Ascending aorta (tissue), 2 donors: ENCODE measurements at regions not wholly inside any gene's neighbourhood (a gene's known extent, or its start where the extent isn't known, plus 50 kb on each side); places are given as distances from the start of the nearest gene placed in this dataset.

Experiments
- DNase-seq, 2 donors: peaks; one replicate each; pipeline ENCODE4 v3.0.0-alpha.2; 2019; ENCODE audit warnings: low spot score in 2 of 2
- H3K27ac ChIP-seq, 2 donors: fragments of 200-600 bp; sonication (generic); one replicate each; pipeline ENCODE4 v1.5.1; 2016 to 2017; ENCODE audit warnings: mild to moderate bottlenecking in 1 of 2
- H3K27me3 ChIP-seq: fragments of 200-600 bp; sonication (generic); one replicate; pipeline ENCODE4 v1.5.1; 2017
- H3K36me3 ChIP-seq, 2 donors: fragments of 200-600 bp; sonication (generic); one replicate each; pipeline ENCODE4 v1.5.1; 2016
- H3K4me1 ChIP-seq, 2 donors: fragments of 200-600 bp; sonication (generic); one replicate each; pipeline ENCODE4 v1.5.1; 2016 to 2017; ENCODE audit warnings: mild to moderate bottlenecking in 1 of 2
- H3K4me3 ChIP-seq, 2 donors: fragments of 200-600 bp; sonication (generic); one replicate each; pipeline ENCODE4 v1.5.1; 2016 to 2017; ENCODE audit warnings: mild to moderate bottlenecking in 1 of 2
- H3K9me3 ChIP-seq, 2 donors: fragments of 200-600 bp; sonication (generic); one replicate each; pipeline ENCODE4 v1.5.1; 2016
- CTCF ChIP-seq, 3 experiments: fragments of 200-600 bp in 2 of 3; fragments of 450-650 bp in 1 of 3; sonication (generic) in 2 of 3; IDR thresholded peaks; one replicate each; pipeline ENCODE4 v1.5.1; 2016 to 2019; ENCODE audit warnings: antibody characterized with exemption in 3 of 3, mild to moderate bottlenecking in 1 of 3, moderate library complexity in 1 of 3
- intact Hi-C: fragments of 100-400 bp; cut with DNase I; formaldehyde crosslinking; loops from one replicate; pipeline ENCODE4 v1.15.1; 2023

- H3K4me3 ChIP-seq, result no peak overlapping the region
- TF ChIP-seq CTCF (IDR thresholded peaks at IDR 0.05), result no peak
- H3K27ac ChIP-seq, result no peak overlapping the region
- no peak for DNase-seq
- no peaks in the 10 kb centered on the region for H3K9me3 ChIP-seq
- intact Hi-C loops, result no loop called here
- no peaks in the 10 kb centered on the region for H3K36me3 ChIP-seq
- no peaks in the 10 kb centered on the region for H3K27me3 ChIP-seq
- no peaks in the 10 kb centered on the region for H3K4me1 ChIP-seq
Observed at GRCh38 chr1:87170931-87171598, 157.6 kb upstream of the LMO4 start.

- intact Hi-C loops, result no loop called here
- Histone ChIP-seq H3K4me1 (no peaks in the 10 kb centered on the region), H3K36me3 (no peaks in the 10 kb centered on the region), H3K9me3 (no peaks in the 10 kb centered on the region), H3K27ac (no peak overlapping the region), H3K4me3 (no peak overlapping the region), H3K27me3 (no peaks in the 10 kb centered on the region)
- DNase-seq, result no peak
- no peak for TF ChIP-seq CTCF (IDR thresholded peaks at IDR 0.05)
Observed at GRCh38 chr1:87173231-87173630, 155.4 kb upstream of the LMO4 start.

- intact Hi-C loops, result no loop called here
Observed at GRCh38 chr1:87174724-87175245, 153.9 kb upstream of the LMO4 start.

GRCh38 chr1:87176087-87176486 is 152.6 kb upstream of the LMO4 start:
- no peak for DNase-seq
- no peaks in the 10 kb centered on the region for H3K9me3 ChIP-seq
- H3K27ac ChIP-seq, result no peak overlapping the region

More at GRCh38 chr1:87174724-87175245, 153.9 kb upstream of the LMO4 start:
- no peak overlapping the region for H3K27ac ChIP-seq
- H3K27me3 ChIP-seq, result no peaks in the 10 kb centered on the region
- no peak for TF ChIP-seq CTCF (IDR thresholded peaks at IDR 0.05)
- DNase-seq, result no peak
- no peak overlapping the region for H3K4me3 ChIP-seq
- no peaks in the 10 kb centered on the region for H3K36me3 ChIP-seq
- no peaks in the 10 kb centered on the region for H3K9me3 ChIP-seq
- H3K4me1 ChIP-seq, result no peaks in the 10 kb centered on the region

GRCh38 chr1:87176514-87176913 is 152.2 kb upstream of the LMO4 start:
- H3K4me1 ChIP-seq, result no peaks in the 10 kb centered on the region
- intact Hi-C loops, result no loop called here
- no peaks in the 10 kb centered on the region for H3K27me3 ChIP-seq
- no peak for DNase-seq
- H3K4me3 ChIP-seq, result no peak overlapping the region
- no peak for TF ChIP-seq CTCF (IDR thresholded peaks at IDR 0.05)
- H3K9me3 ChIP-seq, result no peaks in the 10 kb centered on the region
- no peaks in the 10 kb centered on the region for H3K36me3 ChIP-seq
- no peak overlapping the region for H3K27ac ChIP-seq

More at GRCh38 chr1:87176087-87176486, 152.6 kb upstream of the LMO4 start:
- H3K27me3 ChIP-seq, result no peaks in the 10 kb centered on the region
- no peaks in the 10 kb centered on the region for H3K36me3 ChIP-seq
- intact Hi-C loops, result no loop called here
- no peak overlapping the region for H3K4me3 ChIP-seq
- no peak for TF ChIP-seq CTCF (IDR thresholded peaks at IDR 0.05)
- H3K4me1 ChIP-seq, result no peaks in the 10 kb centered on the region
